GM18517 (cell line): ENCODE measurements at regions not wholly inside any gene's neighbourhood (a gene's known extent, or its start where the extent isn't known, plus 50 kb on each side); places are given as distances from the start of the nearest gene placed in this dataset.

Experiments used
- ATAC-seq: cut with Tn5 transposase; IDR thresholded peaks from one replicate; pipeline ENCODE4 v1.9.1; 2021; ENCODE audit warnings: mild to moderate bottlenecking, moderate library complexity; ENCODE audit not compliant: unreplicated experiment

DNA sequence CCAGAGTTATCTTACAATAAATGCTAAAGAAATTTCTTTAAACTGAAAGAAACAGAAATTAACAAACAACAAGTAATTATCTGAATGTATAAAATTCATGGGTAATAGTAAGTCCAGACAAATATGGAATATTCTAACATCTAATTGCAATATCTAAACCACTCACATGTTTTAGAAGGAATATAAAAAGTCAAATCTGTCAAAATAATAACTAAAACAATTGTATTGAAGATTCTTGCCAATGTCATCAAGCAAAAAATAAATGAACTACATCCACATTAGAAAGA lies 942.9 kb upstream of the PCDH20 start:
- ATAC-seq: no peak

DNA sequence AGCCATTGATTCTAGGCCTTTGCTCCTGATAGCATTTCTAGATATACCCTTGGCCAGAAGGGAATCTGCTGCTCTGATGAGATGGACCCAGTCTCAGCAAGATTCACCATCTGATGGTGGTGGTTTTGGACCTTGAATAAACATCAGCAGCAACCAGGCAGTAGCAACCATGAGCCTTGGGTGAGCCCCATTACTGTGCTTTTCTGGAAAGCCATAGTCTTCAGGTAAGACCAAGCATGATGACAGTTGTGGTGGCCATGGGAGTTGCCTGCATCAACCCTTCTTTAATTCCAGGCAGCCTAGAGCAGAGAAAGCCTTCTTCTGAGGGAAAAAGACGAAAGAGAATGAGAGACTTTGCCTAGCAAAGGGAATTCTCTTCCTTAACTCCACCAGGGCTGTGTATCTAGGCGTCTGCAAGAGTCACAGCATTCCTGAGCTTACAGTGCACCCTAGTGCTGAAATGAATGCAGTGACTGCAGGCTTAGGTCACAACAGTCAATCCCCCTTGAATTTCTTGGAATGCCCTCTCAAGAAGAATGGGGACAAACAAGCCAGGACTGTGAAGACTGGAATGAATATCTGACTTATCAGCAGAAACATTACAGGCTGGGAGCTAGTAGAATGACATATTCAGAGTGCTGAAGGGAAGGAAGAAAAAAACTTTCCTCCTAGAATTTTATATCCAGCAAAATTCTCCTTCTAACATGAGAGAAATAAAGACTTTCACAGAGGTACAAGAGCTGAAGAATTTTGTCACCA lies 942.4 kb upstream of the PCDH20 start:
- no peak for ATAC-seq

DNA sequence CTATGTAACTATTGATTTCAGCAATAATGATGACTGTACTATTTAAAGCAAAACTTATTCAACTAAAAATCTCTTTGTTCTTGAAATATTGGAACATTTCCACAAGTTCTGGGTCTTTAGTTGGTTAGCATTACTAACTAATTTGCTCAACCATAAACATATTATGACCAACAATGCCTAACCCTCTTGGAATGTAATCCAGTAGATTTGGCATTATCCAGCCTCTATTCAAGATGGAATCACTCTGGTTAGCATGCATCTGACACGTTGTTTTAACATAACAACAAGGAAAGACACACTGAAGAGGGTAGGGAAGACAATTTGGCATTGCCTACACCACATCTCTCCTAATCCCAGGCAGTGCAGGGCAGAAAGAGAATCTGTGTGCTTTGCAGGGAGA lies 941.3 kb upstream of the PCDH20 start:
- ATAC-seq: no peak

DNA sequence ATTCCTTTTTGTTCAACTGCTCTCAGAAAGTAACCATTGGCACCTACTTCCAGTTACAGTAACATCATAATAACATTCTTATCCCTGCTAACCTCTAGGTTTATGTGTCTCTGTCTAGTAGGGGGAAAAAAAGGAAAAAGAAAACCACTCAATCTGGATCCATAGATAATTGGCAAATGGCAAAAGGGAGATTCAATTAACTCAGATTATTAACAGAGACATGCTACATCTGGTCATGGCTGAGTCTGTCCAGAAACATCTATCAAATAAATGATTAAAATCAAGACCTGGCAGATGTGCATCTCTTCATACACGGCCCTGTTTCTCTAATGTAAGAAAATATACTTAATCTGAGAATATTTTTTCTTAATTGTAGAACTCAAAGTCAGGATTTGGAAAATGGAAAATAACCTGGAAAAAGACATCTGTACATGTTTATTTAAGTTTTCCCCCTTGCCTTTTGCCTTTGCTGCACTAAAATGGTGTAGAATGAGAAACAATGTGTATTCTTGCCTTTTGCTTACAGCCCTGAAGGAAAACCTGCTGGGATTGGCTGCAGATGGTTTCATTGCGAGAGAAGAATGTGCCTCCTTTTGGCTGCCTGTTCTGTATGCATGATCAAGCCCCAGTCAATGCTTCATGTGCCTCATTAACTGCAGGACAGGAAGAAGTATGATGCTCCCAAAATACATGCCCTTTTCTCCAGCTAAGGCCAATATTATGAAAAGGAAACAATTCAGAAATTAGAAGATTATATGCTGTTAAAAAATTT lies 921.6 kb upstream of the PCDH20 start:
- ATAC-seq: no peak

DNA sequence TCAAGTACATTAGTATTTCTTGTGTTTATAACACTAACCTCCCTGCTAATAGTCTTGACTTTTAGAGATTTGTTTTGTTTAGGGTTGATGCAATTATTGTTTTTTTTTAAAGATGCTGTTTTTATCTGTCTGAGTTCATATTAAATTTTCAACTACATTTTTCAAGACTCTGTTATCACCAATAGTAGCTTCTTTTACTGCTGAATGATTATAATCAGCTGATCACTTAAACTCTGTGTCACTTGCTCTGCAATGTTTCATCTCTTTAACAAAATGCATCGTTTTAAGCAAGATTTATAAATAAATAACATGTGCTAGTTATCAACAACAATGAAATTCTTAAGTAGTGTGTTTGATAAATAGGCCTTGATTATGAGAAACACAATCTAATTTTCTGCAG lies 920.9 kb upstream of the PCDH20 start:
- no peak for ATAC-seq

DNA sequence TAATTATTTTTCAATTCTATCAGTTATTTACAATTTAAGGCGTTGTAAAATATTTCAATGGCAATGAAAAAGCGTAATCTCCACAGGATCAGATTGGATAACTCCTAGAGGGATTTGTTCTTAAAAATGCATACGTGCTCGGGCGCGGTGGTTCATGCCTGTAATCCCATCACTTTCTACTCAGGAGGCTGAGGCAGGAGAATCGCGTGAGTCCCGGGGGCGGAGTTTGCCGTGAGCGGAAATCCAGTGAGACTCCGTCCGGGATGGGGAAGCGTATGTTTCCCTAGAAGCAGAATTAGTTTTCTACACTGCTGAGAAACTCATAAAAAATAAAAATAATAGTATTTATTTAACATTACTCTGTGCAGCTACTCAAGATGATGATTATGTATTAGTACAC lies 917.8 kb upstream of the PCDH20 start:
- no peak for ATAC-seq

DNA sequence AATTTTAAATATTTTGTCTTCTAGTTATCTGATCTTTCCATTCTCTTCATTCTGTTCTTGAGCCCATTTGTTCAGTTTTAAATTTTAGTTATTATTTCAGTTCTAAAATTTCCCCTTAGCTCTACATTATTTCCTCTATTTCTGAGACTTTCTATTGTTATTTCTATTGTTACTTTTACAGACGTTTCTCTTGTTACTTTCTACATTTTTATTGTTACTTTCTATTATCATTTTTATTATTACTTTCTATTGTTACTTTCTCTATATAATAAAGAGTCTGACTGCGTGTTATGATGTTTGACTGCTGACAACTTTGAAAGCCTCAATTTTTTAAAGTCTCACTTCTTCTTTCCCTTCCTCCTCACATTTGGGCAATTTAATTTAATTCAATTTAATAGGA lies 915.7 kb upstream of the PCDH20 start:
- no peak for ATAC-seq

DNA sequence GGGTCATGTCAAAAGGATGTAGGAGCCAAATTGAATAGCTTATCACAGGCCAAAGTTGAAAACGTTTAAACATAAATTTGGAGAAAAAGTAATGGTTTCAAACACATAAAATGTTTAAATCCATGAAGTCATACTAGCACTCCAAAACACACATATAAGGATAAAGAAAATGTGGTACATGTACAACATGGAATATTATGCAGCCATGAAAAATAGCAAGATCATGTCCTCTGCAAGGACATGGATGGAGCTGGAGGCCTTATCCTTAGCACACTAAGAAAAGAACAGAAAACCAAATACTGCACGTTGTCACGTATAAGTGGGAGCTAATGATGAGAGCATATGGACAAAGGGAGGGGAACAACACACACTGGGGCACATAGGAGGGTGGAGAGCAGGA lies 911.7 kb upstream of the PCDH20 start:
- no peak for ATAC-seq

DNA sequence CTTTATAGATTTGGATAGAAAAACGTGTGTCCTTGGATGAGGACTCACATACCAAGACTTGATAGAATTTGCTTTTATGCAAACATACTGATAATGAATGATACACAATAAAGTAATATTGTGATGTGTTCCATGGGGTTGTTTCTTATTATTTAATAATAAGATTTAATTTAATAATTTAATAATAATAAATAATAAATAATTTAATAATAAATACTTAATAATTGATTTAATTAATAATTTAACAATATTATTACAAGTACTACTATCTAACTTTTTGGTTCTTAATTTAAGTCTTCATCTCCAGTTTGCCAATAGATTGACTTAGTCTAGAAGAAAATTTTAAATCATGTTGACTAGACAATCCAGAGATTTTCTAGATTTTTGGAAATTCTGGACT lies 909.2 kb upstream of the PCDH20 start:
- no peak for ATAC-seq

DNA sequence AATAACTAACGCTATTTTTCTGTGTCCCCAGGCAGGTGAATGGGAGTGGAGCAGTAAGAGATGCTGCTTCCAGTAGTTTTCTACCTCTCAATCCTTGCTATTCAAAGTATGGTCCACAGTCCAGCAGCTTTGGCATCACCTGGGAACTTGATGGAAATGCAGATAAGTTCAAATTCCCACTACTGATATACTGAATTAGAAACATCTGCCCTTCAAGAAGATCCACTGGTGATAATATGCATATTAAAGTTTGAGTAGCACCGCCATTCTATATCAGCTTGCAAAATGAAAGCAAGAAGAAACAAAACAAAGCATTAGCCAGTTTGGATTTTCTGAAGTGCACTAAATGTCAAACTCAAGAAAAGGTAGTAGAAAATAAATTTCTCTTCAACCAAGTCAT lies 906.2 kb upstream of the PCDH20 start:
- ATAC-seq: no peak

DNA sequence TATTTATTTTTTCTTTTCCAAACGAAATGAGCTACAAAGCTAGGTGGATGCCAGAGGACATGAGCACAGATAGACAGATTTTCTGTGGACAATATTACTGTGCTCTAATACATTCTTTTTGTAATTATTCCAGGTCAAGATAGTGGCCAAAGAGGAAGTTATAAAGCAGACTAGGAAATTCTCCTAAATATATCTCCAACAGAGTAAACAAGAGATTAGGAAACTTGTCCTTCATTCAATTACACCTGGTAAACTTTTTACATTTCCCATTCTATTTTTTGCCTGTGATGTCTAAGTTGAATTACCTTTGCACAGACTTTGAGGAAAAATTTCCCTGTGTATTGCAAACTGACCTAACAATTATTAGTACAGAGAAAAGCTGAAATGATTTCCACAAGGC lies 905.5 kb upstream of the PCDH20 start:
- ATAC-seq: no peak

DNA sequence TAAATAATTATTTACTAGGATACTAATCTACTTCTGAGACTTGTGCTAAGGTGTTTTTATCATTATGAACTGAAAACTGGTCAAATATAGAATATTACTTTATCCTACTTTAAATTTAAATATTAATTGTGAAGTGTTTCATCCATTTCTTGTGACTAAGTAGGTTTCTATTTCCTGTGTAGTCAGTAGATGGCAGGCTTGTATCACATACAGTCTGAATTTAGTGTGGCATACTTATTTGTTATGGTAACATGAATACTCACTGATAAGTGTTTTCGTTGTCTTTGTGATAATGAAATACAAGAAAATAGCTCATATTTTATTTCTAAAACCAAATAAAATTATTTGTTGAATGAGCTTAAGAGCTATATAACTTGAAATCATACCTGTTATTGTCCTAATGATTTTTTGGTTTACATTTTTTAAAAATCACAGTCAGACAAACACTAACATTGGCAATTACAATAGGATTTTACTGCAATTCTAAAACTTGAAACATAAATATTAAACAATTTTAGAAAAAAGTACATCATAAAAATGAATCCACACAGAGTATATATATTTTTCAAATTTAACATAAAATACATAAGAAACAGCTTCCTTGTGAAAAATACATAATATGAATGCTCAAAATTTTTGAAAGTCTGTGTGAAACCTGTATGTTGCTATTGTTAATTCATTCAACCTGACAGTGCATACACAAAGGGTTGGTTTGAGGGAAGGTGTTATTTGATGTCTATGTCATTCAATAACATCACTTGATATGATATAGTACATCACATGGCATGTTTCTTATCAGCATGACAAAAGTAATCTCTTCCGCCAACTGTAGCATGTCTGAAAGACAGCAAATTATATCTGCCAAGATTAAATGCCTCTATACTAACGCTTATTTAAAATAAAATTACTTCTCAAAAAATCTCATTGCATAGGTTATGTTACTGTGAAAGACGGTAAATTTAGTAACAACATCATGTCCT lies 904.8 kb upstream of the PCDH20 start:
- no peak for ATAC-seq

DNA sequence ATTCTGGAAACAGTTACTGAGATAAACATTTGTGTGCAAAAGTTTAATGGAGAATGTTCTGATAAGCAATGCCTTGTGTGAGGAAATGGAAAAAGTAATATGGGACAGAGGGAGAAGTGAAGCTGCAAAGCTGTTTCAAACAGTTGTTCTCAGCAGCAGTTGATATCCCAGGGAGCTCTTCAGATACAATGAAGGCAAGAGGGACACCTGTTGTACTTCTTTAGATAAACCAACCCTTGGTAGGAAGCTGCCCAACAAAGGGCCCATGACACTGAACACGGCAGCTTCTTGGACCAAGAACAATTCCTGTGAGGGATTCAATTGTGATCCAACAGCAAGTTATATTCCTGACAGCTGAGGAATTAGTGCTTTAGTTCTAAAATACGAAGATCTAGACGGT lies 894.3 kb upstream of the PCDH20 start:
- no peak for ATAC-seq

DNA sequence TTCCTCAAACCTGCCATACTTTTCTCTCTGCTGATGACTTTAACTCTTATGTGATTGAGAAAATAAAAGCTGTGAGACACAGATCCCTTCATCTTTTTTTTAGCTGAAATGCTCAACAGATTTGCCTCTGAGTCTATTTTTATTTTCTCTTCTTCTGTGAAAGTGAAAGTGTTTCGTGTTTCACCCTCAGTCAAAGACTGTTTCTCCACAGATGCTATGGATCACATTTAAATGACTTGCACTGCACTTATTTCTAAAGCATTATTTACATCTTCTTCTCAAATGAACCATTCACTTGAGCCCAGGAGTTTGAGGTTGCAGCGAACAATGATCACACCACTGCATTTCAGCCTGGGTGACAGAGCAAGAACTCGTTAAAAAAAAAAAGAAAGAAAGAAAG lies 890.1 kb upstream of the PCDH20 start:
- peak; percentile 83 for ATAC-seq

DNA sequence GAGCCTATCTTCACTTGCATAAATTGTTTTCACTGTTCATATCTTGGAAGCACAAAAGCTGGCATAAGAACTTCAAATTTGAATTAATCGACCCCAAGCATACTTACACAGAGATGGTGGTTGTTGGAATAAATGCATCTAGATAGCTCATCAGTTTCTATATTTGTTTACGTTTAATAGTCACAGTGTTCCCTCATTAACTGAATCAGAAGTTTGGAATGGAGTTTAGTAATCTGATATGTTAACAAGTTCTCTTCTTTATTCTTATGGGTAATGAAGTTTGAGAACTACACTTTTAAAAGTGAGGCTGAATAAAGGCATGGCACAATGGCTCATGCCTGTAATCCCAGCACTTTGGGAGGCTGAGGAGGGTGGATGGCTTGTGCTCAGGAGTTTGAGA lies 886.7 kb upstream of the PCDH20 start:
- ATAC-seq: no peak

DNA sequence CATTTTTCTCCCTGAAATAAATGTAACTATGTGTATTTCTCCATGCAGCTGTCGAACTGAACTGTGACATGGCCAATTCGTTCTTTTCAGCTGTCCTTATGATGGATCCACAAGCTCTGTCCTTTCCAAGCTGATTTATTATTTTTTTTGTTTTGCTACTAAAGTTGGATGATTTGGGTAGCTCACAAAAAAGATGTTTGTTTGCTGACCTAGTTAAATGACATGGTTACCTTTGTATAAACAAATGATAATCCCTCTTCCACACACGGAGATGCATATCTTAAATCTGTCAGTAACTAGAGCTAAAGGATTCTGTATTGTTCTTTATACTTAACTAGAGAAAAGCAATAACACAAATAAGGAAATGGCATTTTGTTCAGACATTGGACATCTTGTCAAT lies 884.3 kb upstream of the PCDH20 start:
- ATAC-seq: no peak

DNA sequence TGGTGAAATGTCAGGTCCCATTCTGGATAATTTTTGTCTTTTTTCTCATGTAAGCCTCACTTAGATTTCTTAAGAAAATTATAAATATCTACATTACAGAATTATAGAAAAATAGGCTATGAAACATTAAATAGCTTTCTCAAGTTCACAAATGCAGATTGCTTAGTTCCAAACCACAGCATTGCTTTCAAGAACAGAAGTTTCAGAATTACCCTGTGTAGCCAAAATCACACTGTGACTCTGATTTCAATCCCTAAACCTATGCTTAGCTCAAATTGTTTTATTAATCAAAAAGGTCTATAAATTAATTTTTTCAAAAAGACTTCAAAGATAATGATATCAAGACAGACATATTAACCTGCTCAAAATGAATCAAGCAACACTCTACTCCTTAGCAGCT lies 881.2 kb upstream of the PCDH20 start:
- no peak for ATAC-seq

DNA sequence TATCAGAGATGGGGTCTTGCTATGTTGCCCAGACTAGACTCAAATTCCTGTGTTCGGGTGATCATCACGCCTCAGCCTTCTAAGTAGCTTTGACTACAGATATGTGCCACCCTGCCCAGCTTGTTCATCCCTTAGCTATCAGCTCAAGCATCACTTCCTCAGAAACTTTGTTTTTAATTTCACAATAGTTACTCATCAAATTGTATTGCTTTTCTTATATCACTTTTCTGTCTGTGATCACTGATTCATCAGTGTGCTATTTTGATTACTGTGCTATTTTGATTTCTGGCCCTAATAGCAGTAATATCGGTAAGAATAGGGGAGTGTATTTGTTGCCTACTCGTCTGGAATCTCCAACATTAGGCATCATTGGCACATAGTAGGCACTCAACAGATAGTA lies 878.6 kb upstream of the PCDH20 start:
- no peak for ATAC-seq

DNA sequence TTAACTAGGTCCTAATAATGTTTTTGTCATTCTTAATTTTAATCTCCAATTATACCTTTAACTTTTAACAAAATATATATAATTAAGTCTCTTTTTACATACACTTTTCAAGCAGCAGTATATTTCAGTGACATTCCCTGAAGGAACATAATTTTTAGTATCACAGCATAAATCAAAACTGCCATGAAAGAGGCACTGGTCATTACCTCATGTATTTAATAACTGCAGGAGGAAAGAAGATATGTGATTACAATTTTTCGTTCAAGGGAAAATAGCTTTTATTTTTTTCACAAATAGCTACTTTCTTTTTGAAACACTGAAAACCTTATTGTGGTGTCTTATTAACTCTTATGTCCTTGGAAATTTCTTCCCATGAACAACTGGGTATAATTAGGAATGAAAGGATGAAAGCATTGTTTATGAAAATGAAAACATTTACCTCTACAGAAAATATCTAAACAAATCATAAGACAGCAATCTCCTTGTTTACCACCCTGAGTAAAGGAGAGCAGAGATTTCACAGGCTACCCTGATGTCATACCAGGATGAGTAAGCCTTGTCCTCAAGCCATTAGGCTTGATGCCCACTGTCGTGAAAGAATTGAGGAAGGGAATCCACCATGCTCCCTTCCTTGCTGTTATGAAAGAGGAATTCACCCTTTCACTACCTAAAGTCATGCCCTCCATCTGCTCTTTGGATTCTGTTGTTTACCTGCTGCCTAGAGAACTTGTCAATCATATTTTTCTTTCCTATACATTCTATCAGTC lies 877.2 kb upstream of the PCDH20 start:
- ATAC-seq: no peak

DNA sequence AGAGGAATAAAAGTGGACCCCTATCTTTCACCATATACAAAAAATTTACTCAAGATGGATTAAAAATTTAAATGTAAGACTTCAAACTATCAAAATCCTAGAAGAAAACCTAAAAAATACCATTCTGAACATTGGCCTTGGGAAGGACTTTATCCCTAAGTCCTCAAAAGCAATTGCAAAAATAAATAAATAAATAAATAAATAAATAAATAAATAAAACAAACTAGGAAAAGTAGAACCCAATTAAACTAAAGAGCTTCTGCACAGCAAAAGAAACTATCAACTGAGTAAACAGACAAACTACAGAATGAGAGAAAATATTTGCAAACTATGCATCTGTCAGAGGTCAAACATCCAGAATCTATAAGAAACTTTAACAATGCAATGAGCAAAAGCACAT lies 874.9 kb upstream of the PCDH20 start:
- no peak for ATAC-seq

DNA sequence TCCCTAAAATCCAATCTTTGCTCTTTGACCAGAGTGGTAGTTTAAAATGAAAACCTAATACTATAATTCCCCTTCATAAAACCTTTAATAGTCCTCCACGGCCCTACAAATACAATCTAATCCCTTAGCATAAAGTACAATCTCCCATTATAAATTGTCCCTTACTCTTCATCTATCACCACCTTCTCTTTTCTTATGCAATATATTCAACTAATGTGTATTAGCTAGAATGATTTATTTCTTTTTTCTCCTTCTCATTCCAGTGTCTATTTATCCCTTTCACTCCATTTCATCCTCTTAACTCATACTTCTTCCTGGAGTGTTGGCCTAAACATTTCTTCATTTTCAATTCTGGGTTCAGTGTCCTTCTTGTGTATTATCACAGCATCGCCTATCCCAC lies 872.1 kb upstream of the PCDH20 start:
- no peak for ATAC-seq
